DND-41 (cell line): ENCODE measurements at regions not wholly inside any gene's neighbourhood (a gene's known extent, or its start where the extent isn't known, plus 50 kb on each side); places are given as distances from the start of the nearest gene placed in this dataset.

ENCODE experiments used
- ATAC-seq: fragments of 200-7000 bp; cut with Tn5 transposase; 3 replicates; pipeline ENCODE4 v1.9.1; 2021; ENCODE audit warnings: low read depth; ENCODE audit not compliant: insufficient read depth
- DNase-seq: peaks from one replicate; pipeline ENCODE4 v3.0.0-alpha.2; 2020
- H2AFZ ChIP-seq: 2 replicates; pipeline ENCODE4 v1.6.0; 2012; ENCODE audit warnings: low read depth, low read length
- H3K27ac ChIP-seq: 2 replicates; pipeline ENCODE4 v1.5.1; 2012; ENCODE audit warnings: low read length, inconsistent platforms
- H3K27me3 ChIP-seq: fragments of 200-600 bp; sonication (generic); 2 replicates; pipeline ENCODE4 v1.6.0; 2012; ENCODE audit warnings: low read length, mild to moderate bottlenecking, inconsistent platforms; ENCODE audit not compliant: insufficient read depth, poor library complexity
- H3K36me3 ChIP-seq: 2 replicates; pipeline ENCODE4 v1.5.1; 2012; ENCODE audit warnings: low read length, inconsistent platforms; ENCODE audit not compliant: insufficient read depth
- H3K4me1 ChIP-seq: 2 replicates; pipeline ENCODE4 v1.5.1; 2012; ENCODE audit warnings: mild to moderate bottlenecking, low read length; ENCODE audit not compliant: insufficient read depth
- H3K4me2 ChIP-seq: 2 replicates; pipeline ENCODE4 v1.6.0; 2012; ENCODE audit warnings: mild to moderate bottlenecking, moderate library complexity, low read length, inconsistent platforms; ENCODE audit not compliant: insufficient read depth
- H3K4me3 ChIP-seq, 2 experiments: fragments of 200-600 bp in 1 of 2; shearing (Covaris generic) in 1 of 2; 2 replicates each; pipeline ENCODE4 v1.5.1; 2012 to 2016; ENCODE audit warnings: inconsistent platforms in 2 of 2, low read length in 2 of 2, mild to moderate bottlenecking in 2 of 2, low read depth in 1 of 2, moderate library complexity in 1 of 2
- H3K79me2 ChIP-seq: 2 replicates; pipeline ENCODE4 v1.6.0; 2012; ENCODE audit warnings: low read length, inconsistent platforms; ENCODE audit not compliant: insufficient read depth
- H3K9ac ChIP-seq: 2 replicates; pipeline ENCODE4 v1.6.0; 2012; ENCODE audit warnings: low read depth, mild to moderate bottlenecking, inconsistent platforms, low read length, moderate library complexity
- H3K9me3 ChIP-seq: 2 replicates; pipeline ENCODE4 v1.5.1; 2012; ENCODE audit warnings: low read length, moderate library complexity, mild to moderate bottlenecking, inconsistent platforms; ENCODE audit not compliant: insufficient read depth, severe bottlenecking
- H4K20me1 ChIP-seq: 2 replicates; pipeline ENCODE4 v1.6.0; 2012; ENCODE audit warnings: low read length; ENCODE audit not compliant: insufficient read depth
- EZH2 ChIP-seq: IDR thresholded peaks from 3 replicates; pipeline ENCODE4 v1.6.1; 2012; ENCODE audit warnings: borderline replicate concordance, low read depth, mild to moderate bottlenecking, moderate library complexity, low read length, inconsistent platforms; ENCODE audit not compliant: severe bottlenecking
- TF ChIP-seq, protein P1 (sequence below): IDR thresholded peaks from 2 replicates; pipeline ENCODE4 v1.5.1; 2012; ENCODE audit warnings: borderline replicate concordance, low read length, moderate library complexity, mild to moderate bottlenecking; ENCODE audit not compliant: poor library complexity, severe bottlenecking; ENCODE audit errors: extremely low read depth

DNA sequence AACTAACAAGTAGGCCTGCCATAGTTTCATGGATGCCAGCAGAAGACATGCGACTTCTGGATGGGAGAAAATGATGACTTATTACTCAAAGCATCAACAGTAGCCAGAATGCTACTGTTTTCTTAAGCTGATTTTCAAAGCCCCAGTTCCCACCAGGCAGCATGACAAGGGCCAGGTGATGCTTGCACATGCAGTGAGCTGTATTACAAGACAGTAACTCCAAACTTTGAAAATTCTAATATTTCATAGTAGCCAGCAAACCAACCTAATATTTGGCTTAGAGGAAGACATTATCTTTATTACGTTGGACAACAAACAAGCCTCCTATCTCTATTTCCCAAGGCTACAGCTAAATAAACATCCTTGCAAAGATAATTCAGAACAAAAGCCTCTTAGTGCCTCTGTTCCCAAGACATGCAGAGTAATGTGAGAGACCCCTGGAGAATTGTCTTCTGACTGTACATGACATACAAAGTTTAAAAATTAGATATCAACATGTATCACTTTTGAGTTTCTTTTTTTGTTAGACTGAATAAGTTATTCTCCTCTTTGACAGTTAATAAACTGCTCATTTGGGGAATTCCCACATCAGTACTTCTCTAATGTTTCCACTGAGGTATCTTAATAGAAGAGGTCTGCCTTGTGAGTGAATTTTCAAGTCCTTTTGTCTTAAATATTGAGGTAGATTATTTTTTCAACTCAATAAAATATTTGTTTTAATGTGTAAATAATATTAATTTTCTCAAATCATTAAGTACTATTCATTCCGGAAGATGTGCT, 367.6 kb upstream of the CWC22 start:
- H3K79me2 ChIP-seq = no peaks in the 10 kb centered on the region
- H3K36me3 ChIP-seq = no peaks in the 10 kb centered on the region
- H3K4me1 ChIP-seq = no peaks in the 10 kb centered on the region
- DNase-seq (no peak), ATAC-seq (no peak)
- H2AFZ ChIP-seq = no peak overlapping the region
- no peak overlapping the region for H3K27ac ChIP-seq
- no peaks in the 10 kb centered on the region for H3K27me3 ChIP-seq
- no peak overlapping the region for H3K9ac ChIP-seq
- H3K4me3 ChIP-seq = no peak overlapping the region
- H4K20me1 ChIP-seq = no peaks in the 10 kb centered on the region
- TF ChIP-seq, protein P1, sequence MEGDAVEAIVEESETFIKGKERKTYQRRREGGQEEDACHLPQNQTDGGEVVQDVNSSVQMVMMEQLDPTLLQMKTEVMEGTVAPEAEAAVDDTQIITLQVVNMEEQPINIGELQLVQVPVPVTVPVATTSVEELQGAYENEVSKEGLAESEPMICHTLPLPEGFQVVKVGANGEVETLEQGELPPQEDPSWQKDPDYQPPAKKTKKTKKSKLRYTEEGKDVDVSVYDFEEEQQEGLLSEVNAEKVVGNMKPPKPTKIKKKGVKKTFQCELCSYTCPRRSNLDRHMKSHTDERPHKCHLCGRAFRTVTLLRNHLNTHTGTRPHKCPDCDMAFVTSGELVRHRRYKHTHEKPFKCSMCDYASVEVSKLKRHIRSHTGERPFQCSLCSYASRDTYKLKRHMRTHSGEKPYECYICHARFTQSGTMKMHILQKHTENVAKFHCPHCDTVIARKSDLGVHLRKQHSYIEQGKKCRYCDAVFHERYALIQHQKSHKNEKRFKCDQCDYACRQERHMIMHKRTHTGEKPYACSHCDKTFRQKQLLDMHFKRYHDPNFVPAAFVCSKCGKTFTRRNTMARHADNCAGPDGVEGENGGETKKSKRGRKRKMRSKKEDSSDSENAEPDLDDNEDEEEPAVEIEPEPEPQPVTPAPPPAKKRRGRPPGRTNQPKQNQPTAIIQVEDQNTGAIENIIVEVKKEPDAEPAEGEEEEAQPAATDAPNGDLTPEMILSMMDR = no peak
- no peak overlapping the region for H3K4me2 ChIP-seq
- H3K9me3 ChIP-seq = no peaks in the 10 kb centered on the region

DNA sequence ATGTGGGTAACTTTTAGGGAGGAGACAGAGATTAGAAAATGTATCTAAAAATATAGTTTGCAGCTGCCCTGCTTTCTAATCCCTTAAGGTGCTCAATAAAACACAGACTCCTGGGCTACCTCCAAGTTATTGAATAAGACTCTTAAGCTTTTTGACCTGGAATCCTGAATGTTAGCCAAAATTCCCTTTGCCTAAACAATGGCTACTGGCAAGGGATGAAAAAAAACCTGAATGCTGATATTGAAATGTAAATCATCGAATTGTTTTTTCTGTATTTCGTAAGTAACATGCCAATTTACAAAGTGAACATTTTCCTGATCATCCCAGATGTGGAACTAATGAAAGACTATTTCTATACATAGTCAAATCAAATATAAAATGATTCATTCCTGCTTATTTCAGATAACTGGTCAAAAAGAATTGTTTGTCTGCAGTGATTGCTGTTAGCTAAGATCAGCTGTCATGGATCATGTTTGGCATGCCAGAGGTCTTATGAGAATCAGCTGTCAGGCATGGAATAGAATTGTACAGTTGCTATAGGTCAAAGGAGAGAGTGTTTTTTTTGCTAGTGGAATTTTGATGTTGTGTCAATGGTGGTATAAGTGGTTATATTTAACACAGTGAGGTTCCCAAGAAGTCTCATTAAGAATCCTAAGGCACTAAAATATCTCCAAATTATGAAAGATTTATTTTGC, 363.6 kb upstream of the CWC22 start:
- Histone ChIP-seq H3K9me3 (no peaks in the 10 kb centered on the region), H3K79me2 (no peaks in the 10 kb centered on the region), H3K4me2 (no peak overlapping the region), H2AFZ (no peak overlapping the region), H3K4me3 (no peak overlapping the region), H3K27me3 (no peaks in the 10 kb centered on the region), H3K36me3 (no peaks in the 10 kb centered on the region), H4K20me1 (no peaks in the 10 kb centered on the region), H3K27ac (no peak overlapping the region), H3K4me1 (no peaks in the 10 kb centered on the region), H3K9ac (no peak overlapping the region)
- ATAC-seq (no peak), DNase-seq (no peak)
- TF ChIP-seq, protein P1 = no peak
- no peak for TF ChIP-seq EZH2

DNA sequence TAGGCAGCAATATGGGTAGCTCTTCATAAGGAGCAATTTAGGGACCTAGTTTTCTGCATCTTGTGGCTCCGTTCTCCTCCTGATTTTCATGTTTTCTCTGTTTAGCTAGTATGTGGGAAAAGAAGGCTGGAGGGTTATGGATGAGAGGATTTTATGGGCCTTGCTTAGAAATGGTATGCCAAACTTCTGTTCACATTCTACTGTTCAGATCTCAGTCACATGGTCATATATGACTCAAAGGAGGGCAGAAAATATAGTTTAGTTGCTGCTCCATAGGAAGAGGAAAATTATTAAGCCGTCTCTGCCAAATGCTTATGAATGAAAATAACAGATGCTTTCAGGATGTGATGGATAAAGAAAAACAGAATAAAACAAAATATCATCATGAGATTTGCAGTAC, 361.8 kb upstream of the CWC22 start:
- Histone ChIP-seq H3K9ac (no peak overlapping the region), H3K36me3 (no peaks in the 10 kb centered on the region), H3K4me3 (no peak overlapping the region), H3K9me3 (no peaks in the 10 kb centered on the region), H2AFZ (no peak overlapping the region), H4K20me1 (no peaks in the 10 kb centered on the region), H3K4me2 (no peak overlapping the region), H3K27ac (no peak overlapping the region), H3K79me2 (no peaks in the 10 kb centered on the region), H3K27me3 (peaks cover 2% of the 10 kb centered on the region), H3K4me1 (no peaks in the 10 kb centered on the region)
- DNase-seq = no peak
- TF ChIP-seq EZH2 = no peak
- TF ChIP-seq, protein P1 = no peak
- ATAC-seq = no peak
